OCI-LY3 (cell line): ENCODE measurements at regions not wholly inside any gene's neighbourhood (a gene's known extent, or its start where the extent isn't known, plus 50 kb on each side); places are given as distances from the start of the nearest gene placed in this dataset.

Source experiments
- CTCF ChIP-seq: fragments of 200-600, 300-600 bp; sonication (generic); IDR thresholded peaks from 2 replicates; pipeline ENCODE4 v1.5.1; 2014; ENCODE audit warnings: antibody characterized with exemption, low read length, low read depth
- EZH2phosphoT487 ChIP-seq: fragments of 200-600 bp; shearing (Covaris generic); IDR thresholded peaks from 2 replicates; pipeline ENCODE4 v1.6.1; 2018; ENCODE audit warnings: antibody characterized with exemption, mixed run types, low read depth

- TF ChIP-seq CTCF (no peak), EZH2phosphoT487 (no peak)
These were observed 139.8 kb upstream of the ERCC6L2 start for GRCh38 chr9:95735701-95736100.
